ENCODE measurements at regions not wholly inside any gene's neighbourhood (a gene's known extent, or its start where the extent isn't known, plus 50 kb on each side); places are given as distances from the start of the nearest gene placed in this dataset.

- Histone ChIP-seq H3K4me1 (ENCODE audit: control insufficient read depth in 1 of 2, insufficient read depth in 2 of 2, low read depth in 1 of 2, low read length in 1 of 2) (no peaks in the 10 kb centered on the region), H3F3A (replicated peaks; ENCODE audit: insufficient read depth) (no peaks in the 10 kb centered on the region), H3K36me3 (replicated peaks in 1 of 2; ENCODE audit: control insufficient read depth in 1 of 2, insufficient read depth in 2 of 2, low read length in 1 of 2) (no peaks in the 10 kb centered on the region), H3K27me3 (ENCODE audit: insufficient read depth) (no peaks in the 10 kb centered on the region), H3K4me3 (ENCODE audit: low read depth in 2 of 2, low read length in 1 of 2) (no peak overlapping the region), H3K4me2 (no peak overlapping the region), H3K9ac (no peak overlapping the region), H4K20me1 (ENCODE audit: insufficient read depth) (no peaks in the 10 kb centered on the region), H3K9me2 (no peaks in the 10 kb centered on the region), H3K27ac (ENCODE audit: low read depth in 2 of 2, low read length in 1 of 2) (no peak overlapping the region), H3K79me2 (ENCODE audit: insufficient read depth) (no peaks in the 10 kb centered on the region), H3K9me3 (no peaks in the 10 kb centered on the region), H2AFZ (ENCODE audit: low read depth) (no peak overlapping the region)
- 30% methylated on average over 9 of the region's 9 CpGs for WGBS (ENCODE audit: low lambda C conversion rate)
- TF ChIP-seq GABPA (IDR thresholded peaks at IDR 0.05; ENCODE audit: low read depth): no peak
- TF ChIP-seq YY1 (IDR thresholded peaks at IDR 0.05; ENCODE audit: low read depth): no peak
- no peak for TF ChIP-seq RAD21 (IDR thresholded peaks at IDR 0.05; ENCODE audit: low read length)
- TF ChIP-seq POLR2AphosphoS5 (IDR thresholded peaks at IDR 0.05; ENCODE audit: low read depth, low read length): no peak
- TF ChIP-seq, protein P1, sequence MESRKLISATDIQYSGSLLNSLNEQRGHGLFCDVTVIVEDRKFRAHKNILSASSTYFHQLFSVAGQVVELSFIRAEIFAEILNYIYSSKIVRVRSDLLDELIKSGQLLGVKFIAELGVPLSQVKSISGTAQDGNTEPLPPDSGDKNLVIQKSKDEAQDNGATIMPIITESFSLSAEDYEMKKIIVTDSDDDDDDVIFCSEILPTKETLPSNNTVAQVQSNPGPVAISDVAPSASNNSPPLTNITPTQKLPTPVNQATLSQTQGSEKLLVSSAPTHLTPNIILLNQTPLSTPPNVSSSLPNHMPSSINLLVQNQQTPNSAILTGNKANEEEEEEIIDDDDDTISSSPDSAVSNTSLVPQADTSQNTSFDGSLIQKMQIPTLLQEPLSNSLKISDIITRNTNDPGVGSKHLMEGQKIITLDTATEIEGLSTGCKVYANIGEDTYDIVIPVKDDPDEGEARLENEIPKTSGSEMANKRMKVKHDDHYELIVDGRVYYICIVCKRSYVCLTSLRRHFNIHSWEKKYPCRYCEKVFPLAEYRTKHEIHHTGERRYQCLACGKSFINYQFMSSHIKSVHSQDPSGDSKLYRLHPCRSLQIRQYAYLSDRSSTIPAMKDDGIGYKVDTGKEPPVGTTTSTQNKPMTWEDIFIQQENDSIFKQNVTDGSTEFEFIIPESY (IDR thresholded peaks at IDR 0.05; ENCODE audit: borderline replicate concordance, low read depth): no peak
- no peak for TF ChIP-seq NRF1 (IDR thresholded peaks at IDR 0.05; ENCODE audit: low read depth, low read length)
- TF ChIP-seq MXI1 (IDR thresholded peaks at IDR 0.05; ENCODE audit: low read depth, low read length): no peak
- TF ChIP-seq SIN3A (IDR thresholded peaks at IDR 0.05; ENCODE audit: borderline replicate concordance, low read depth, low read length): no peak
- no peak for TF ChIP-seq RCOR1 (IDR thresholded peaks at IDR 0.05; ENCODE audit: low read length)
- no peak for TF ChIP-seq EP300 (IDR thresholded peaks at IDR 0.05; ENCODE audit: borderline replicate concordance in 1 of 2, low read depth in 1 of 2, low read length in 1 of 2)
- no peak for TF ChIP-seq PBX3 (IDR thresholded peaks at IDR 0.05)
- TF ChIP-seq FOXJ3 (CRISPR knock-in tag; IDR thresholded peaks at IDR 0.05): no peak
- TF ChIP-seq CTCF (IDR thresholded peaks at IDR 0.05): no peak
- TF ChIP-seq USF2 (IDR thresholded peaks at IDR 0.05; ENCODE audit: borderline replicate concordance, low read depth, low read length): no peak
- no peak for TF ChIP-seq FOSL2 (IDR thresholded peaks at IDR 0.05; ENCODE audit: borderline replicate concordance, low read depth)
- TF ChIP-seq, protein P2, sequence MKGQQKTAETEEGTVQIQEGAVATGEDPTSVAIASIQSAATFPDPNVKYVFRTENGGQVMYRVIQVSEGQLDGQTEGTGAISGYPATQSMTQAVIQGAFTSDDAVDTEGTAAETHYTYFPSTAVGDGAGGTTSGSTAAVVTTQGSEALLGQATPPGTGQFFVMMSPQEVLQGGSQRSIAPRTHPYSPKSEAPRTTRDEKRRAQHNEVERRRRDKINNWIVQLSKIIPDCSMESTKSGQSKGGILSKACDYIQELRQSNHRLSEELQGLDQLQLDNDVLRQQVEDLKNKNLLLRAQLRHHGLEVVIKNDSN (IDR thresholded peaks at IDR 0.05; ENCODE audit: borderline replicate concordance, low read depth): no peak
- ChIA-PET CTCF (interaction anchor here (2.8 kb wide), 1 partner anchor 28 kb away, joined by 8 read pairs; no protein-coding TSS in a partner anchor), POLR2A (no interaction called here)
- no peak for DNase-seq
Observed at GRCh38 chr20:60085551-60086132, 127.4 kb downstream of the CDH26 start.

Data from SK-N-SH (cell line).